Cardiac muscle cell (in vitro differentiated cells and primary cell): ENCODE measurements at regions not wholly inside any gene's neighbourhood (a gene's known extent, or its start where the extent isn't known, plus 50 kb on each side); places are given as distances from the start of the nearest gene placed in this dataset.
"Not testable (repeated sequence)": the region's sequence is repeated elsewhere in the genome, so short reads cannot be mapped to it uniquely, and the experiment has no call there.

ENCODE experiments used
- DNase-seq, 2 donors: peaks; one replicate each; pipeline versions ENCODE4 v3.0.0 to v3.0.0-alpha.2; 2010 to 2017; ENCODE audit warnings: low read depth in 1 of 2, low spot score in 1 of 2
- H3K27ac ChIP-seq: fragments of 200-600 bp; sonication (generic); 2 replicates; pipeline ENCODE4 v1.5.1; 2016
- H3K27me3 ChIP-seq: fragments of 200-600 bp; sonication (generic); 2 replicates; pipeline ENCODE4 v1.6.0; 2016; ENCODE audit warnings: control low read depth
- H3K36me3 ChIP-seq: fragments of 200-600 bp; sonication (generic); 2 replicates; pipeline ENCODE4 v1.5.1; 2016; ENCODE audit warnings: control low read depth
- H3K4me1 ChIP-seq: fragments of 200-600 bp; sonication (generic); 2 replicates; pipeline ENCODE4 v1.8.1; 2017; ENCODE audit warnings: low read depth, mild to moderate bottlenecking, mixed run types
- H3K4me3 ChIP-seq: fragments of 200-600 bp; sonication (generic); 2 replicates; pipeline ENCODE4 v1.5.1; 2016; ENCODE audit warnings: mild to moderate bottlenecking
- H3K9me3 ChIP-seq: fragments of 200-600 bp; sonication (generic); 2 replicates; pipeline ENCODE4 v1.5.1; 2017; ENCODE audit warnings: low read depth, mild to moderate bottlenecking, control low read depth
- TF ChIP-seq, protein P1 (sequence below): IDR thresholded peaks from 2 replicates; pipeline ENCODE4 v1.5.1; 2012; ENCODE audit warnings: low read depth, mild to moderate bottlenecking, low read length

DNA sequence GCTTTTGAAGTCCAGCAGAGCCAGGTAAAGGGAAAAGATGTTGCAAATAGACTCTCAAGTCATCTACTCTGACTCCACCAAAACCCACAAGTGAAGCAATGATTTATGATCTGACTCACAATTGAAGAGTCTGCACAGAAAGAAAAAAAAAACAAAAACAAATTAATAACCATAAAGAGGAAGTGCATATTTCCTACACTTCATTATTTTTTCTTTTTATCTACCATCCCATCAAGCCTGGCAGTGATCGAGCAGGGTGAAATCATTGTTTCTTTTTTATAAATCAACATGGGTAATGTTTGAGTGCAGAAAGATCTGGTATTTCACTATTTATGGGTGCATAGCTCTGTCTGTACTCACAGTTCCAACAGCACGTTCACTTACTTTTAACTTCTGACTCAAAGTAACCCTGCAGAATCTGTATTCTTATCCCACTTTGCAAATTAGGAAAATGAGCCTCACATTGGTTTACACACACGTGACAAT, 829.0 kb downstream of the TNS3 start:
- H3K27me3 ChIP-seq, result no peaks in the 10 kb centered on the region
- peaks cover 6% of the 10 kb centered on the region for H3K4me1 ChIP-seq
- no peaks in the 10 kb centered on the region for H3K9me3 ChIP-seq
- H3K4me3 ChIP-seq, result no peak overlapping the region
- TF ChIP-seq, protein P1, sequence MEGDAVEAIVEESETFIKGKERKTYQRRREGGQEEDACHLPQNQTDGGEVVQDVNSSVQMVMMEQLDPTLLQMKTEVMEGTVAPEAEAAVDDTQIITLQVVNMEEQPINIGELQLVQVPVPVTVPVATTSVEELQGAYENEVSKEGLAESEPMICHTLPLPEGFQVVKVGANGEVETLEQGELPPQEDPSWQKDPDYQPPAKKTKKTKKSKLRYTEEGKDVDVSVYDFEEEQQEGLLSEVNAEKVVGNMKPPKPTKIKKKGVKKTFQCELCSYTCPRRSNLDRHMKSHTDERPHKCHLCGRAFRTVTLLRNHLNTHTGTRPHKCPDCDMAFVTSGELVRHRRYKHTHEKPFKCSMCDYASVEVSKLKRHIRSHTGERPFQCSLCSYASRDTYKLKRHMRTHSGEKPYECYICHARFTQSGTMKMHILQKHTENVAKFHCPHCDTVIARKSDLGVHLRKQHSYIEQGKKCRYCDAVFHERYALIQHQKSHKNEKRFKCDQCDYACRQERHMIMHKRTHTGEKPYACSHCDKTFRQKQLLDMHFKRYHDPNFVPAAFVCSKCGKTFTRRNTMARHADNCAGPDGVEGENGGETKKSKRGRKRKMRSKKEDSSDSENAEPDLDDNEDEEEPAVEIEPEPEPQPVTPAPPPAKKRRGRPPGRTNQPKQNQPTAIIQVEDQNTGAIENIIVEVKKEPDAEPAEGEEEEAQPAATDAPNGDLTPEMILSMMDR, result no peak
- no peaks in the 10 kb centered on the region for H3K36me3 ChIP-seq
- H3K27ac ChIP-seq, result no peak overlapping the region
- peak in 1 of 2 donors; percentile 30 for DNase-seq

DNA sequence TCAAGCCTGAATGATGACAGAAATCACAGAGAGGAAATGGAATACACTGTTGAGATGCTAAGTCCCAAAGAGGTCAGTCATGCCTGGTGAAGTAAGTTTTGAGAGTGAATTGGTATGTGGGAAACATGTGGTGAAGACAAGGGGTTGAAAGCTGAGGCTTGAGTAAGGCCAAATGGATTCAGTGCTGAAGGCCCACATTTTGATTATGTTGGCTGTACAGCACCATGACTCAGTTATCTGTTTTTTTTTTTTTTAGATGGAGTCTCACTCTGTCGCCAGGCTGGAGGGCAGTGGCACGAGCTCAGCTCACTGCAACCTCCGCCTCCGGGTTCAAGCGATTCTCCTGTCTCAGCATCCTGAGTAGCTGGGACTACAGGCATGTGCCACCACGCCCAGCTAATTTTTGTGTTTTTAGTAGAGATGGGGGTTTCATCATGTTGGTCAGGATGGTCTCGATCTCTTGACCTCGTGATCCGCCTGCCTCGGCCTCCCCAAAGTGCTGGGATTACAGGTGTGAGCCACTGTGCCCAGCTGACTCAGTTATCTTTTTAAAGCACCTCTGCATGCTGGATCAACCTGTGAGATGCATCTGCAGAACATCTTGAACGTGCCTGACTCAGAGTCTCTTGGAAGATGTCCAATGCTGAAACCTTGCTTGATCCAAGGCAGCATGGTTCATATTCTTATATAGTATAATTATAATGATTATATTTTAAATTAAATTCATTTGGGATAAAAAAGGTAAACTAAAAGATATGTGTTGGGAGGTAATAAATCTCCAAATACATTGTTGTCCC, 829.8 kb downstream of the TNS3 start:
- not testable (repeated sequence) for H3K36me3 ChIP-seq, H3K4me3 ChIP-seq, H3K4me1 ChIP-seq, H3K27me3 ChIP-seq, H3K9me3 ChIP-seq, H3K27ac ChIP-seq
- peak in 1 of 2 donors; percentile 48 for DNase-seq

DNA sequence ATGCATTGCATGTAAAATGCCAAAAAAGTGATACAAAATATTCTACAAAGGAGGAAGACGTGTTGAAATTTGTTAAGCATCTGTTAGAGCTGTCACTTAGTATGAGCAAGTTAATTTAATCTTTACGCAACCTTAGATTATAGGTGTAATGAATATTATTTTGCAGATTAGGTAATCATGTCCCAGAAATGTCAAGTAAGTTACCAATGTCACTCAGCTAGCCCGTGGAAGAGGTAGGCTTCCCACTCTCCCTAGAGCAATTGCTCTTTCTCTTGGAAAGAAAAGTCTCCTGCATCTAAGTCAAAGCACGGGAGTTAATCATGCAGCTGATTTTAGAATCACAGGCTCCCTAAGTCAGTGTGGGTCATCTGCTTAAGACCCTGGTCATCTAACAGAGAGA, 830.4 kb upstream of the IGFBP3 start:
- H3K27me3 ChIP-seq, result no peaks in the 10 kb centered on the region
- H3K4me1 ChIP-seq, result peaks cover 6% of the 10 kb centered on the region
- no peak overlapping the region for H3K4me3 ChIP-seq
- no peaks in the 10 kb centered on the region for H3K9me3 ChIP-seq
- DNase-seq, result no peak
- H3K27ac ChIP-seq, result no peak overlapping the region
- TF ChIP-seq, protein P1, result no peak
- no peaks in the 10 kb centered on the region for H3K36me3 ChIP-seq

DNA sequence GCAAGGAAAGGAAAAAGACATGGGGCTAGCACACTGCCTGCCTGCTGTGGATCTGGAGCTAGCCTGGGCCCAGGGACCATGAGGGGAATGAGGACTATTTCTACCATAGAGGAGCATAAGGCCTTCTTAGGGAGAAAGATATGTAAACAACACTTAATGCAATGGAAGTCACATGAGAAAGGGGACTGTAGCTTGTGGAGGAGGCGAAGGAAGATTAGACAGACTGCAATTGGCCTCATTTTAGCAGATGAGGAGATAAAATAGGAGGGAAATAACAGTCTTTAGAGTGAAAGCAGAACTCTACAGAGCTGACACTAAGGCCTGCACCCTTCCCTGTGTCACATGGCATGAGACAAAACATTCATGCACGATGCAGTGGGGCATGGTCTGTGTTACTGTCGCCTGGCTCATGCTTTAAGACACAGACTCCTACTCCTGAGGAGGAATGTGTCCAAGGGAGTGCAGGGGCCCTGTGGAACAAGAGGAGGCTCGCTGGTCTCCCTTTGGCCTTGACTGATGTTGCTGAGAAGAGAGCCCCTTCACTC, 829.3 kb upstream of the IGFBP3 start:
- no peaks in the 10 kb centered on the region for H3K36me3 ChIP-seq
- DNase-seq, result no peak
- H3K27me3 ChIP-seq, result no peaks in the 10 kb centered on the region
- H3K4me3 ChIP-seq, result no peak overlapping the region
- no peaks in the 10 kb centered on the region for H3K9me3 ChIP-seq
- TF ChIP-seq, protein P1, result no peak
- H3K27ac ChIP-seq, result peak overlapping the region; percentile 12
- peaks cover 9% of the 10 kb centered on the region for H3K4me1 ChIP-seq

DNA sequence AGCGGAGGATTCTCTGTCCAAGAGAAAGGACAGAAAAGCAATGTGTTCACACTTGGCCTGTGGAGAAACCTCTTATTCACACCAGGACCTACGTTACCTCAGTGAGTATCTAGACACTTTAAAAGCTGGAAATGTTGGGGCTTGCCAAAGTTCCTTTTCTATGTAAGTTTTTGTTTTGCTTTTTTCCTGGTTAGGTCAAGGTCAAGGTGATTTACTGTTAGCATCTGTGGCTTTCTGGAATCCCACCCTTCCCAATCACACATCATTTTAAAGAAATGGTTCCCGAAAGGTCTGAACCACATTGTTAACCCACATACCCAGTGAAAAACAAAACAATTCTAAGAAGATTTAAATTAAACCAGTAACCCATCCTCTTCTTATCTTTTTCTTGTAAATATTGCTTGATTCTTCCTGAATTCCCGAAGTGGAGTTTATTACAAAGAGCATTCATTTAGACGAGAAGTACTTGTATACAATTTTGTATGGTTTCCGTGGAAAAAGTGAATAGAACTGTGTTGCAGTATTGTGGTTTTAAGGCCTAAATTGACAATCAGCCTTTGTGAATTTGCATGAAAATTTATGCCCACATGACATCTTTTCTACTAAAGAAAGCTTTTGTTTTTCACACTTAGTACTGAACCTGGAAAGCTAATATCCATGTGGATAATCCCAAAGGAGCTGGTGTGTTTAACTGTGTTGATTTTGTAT, 827.0 kb upstream of the IGFBP3 start:
- Histone ChIP-seq H3K27ac (no peak overlapping the region), H3K9me3 (no peaks in the 10 kb centered on the region), H3K27me3 (no peaks in the 10 kb centered on the region), H3K4me3 (no peak overlapping the region), H3K36me3 (no peaks in the 10 kb centered on the region), H3K4me1 (peaks cover 16% of the 10 kb centered on the region)
- DNase-seq, result no peak
- TF ChIP-seq, protein P1, result no peak
